GM18867 (cell line): ENCODE measurements at regions not wholly inside any gene's neighbourhood (a gene's known extent, or its start where the extent isn't known, plus 50 kb on each side); places are given as distances from the start of the nearest gene placed in this dataset.
"Not testable (repeated sequence)": the region's sequence is repeated elsewhere in the genome, so short reads cannot be mapped to it uniquely, and the experiment has no call there.

Experiments used
- ATAC-seq: cut with Tn5 transposase; IDR thresholded peaks from one replicate; pipeline ENCODE4 v1.9.1; 2021; ENCODE audit warnings: mild to moderate bottlenecking, moderate library complexity; ENCODE audit not compliant: unreplicated experiment

DNA sequence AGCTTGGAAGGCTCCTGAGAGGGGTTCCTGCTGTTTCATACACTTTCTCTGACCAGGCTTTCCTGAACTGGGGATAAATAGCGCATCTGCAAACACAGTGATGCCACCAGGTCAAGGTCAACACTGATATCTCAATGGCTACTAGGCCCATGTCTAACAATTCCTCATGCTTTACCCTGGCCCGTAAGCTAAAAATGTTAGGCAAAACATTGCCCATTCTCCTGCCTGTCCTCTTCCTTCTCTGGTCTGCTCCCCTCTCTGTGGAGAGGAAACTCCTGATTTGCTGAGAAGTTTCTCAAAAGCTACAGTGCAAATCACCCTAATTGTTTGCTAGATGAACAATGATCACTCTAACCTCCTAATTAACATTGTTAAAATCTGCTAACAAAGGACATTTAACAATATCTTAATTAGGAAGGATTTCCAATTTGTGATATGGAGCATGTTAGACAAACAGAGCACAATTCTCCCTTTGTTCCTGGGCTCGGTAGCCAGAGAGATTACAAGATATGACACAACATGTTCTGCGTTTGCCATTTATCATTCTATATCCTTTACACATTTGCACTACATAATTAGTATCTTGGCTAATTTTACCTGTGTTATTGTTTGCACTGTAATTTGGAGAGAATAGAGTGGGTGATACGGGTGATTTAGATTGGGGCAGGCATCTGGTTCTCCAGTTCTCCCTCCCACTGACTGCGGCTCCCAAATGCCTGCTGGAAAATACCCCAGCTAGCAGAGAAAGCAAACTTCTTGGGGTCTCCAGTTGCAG lies 266.8 kb downstream of the CD83 start:
- ATAC-seq = no peak

DNA sequence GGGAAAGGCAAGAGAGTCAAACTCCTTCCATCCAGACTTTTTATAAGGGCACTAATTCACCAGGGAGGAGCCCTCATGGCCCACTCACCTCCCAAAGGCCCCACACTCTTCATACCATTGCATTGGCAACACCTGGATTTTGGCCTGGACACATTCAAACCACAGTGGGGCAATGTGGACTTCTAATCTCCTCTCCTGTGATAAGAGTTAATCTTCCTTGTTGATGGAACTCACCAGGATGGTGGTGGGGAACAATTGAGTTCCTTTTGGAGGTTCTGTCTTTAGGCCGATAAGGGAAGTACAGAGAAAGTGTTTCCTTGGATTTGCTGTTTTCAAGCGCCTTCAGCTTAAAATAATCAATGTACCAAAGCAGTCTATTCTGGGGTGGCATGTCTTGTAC lies 268.7 kb downstream of the CD83 start:
- no peak for ATAC-seq

DNA sequence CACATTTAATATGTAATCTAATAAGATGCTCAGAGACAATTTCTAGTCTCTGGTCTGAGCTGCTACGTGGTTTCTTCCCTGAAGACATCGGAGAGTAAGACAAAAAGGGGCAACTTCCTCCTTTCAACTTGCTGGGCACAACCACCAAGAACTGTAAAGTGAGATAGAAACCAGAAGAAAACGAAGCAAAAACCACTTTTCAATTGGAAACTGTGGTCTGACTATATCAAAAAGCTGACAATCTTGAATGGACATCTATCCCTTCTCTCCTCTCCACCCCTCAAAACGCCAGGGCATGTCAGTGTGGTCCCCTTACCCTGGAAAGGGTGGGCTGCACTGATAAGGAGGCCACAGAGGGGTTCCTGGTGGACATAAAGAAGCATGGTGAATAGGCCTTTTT lies 269.1 kb downstream of the CD83 start:
- no peak for ATAC-seq

DNA sequence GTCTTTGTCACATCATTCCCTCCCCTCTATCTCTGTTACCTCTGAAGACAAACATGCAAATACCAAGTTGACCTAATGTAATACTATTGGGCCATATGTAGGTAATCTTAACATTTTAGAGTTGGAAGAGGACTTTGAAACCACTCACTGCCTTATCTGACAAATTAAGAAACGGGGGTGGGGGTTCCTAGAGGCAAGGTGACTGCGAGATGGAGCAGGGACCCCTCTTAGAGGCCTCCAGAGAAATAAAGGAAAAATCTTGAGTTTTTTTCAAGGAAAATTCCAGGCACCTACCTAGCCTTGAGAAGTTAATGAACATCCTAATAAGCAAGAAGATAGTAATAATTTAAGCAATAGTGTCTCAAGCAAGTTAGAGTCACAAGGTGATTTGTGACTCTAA lies 270.8 kb downstream of the CD83 start:
- ATAC-seq = no peak

DNA sequence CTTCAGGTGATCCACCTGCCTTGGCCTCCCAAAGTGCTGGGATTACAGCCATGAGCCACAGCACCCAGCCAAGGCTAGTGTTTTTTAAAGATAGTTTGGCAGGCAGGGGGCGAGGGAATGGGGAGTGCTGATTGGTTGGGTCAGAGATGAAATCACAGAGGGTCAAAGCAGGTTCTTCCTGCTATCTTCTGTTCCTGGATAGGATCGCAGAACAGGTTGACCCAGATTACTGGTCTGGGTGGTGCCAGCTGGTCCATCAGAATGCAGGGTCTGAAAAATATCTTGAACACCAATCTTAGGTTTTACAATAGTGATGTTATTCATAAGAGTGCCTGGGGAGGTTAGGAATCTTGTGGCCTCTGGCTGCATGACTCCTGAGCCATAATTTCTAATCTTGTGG lies 272.2 kb downstream of the CD83 start:
- not testable (repeated sequence) for ATAC-seq

DNA sequence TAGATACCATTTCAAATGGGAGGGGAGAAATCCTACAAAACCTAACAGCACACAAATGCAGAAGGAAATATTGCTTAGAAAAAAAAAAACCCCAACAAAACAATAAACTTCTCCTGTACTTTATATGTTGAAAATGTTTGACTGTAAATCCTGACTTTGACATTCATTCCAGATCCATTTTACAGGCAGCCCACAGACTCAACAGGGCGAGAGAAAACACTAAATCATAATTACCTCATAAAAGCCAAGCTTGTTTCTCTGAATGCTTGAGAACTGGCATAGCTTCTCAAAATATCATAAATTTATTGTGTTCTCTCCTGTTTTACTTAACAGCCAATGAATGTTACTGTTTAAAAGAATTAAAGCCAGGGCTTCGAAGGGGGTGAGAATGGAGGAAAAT lies 273.2 kb downstream of the CD83 start:
- no peak for ATAC-seq

DNA sequence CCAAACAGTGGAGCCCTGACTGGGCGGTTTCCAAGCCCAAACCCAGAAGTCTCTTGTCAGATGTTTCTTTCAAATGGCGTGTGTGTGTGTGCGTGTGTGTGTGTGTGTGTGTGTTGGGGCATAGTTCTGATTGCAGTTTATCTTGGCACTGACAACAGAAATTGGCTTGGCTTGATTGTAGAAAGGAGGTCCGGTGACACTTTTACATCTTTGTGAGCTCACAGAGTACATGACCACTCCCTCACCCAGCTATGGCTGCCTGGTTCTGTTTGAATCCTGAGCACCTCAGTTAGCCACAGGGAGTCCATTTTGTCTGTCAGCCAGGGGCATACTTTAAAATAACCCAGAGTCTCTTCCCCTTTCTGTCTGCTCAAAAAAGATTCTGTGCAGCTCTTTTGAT lies 276.3 kb downstream of the CD83 start:
- ATAC-seq = no peak

DNA sequence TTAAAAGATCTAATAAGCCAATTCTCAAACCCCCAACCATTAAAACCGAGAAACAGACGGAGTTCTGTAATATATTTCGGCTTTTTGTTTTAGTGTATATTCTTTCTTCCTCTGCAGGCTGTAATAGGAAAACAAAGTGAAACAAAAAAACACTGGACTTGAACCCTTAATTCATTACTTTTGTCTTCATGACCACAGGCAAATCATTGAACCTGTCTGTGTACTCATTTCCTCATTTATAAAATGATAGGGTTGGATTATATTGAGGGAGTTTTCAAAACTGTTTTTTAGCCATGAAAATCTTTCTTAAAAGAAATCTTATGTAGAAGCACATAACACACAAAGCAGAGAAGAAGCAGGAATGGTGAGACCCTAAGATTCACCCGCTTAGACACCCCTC lies 278.8 kb downstream of the CD83 start:
- no peak for ATAC-seq

DNA sequence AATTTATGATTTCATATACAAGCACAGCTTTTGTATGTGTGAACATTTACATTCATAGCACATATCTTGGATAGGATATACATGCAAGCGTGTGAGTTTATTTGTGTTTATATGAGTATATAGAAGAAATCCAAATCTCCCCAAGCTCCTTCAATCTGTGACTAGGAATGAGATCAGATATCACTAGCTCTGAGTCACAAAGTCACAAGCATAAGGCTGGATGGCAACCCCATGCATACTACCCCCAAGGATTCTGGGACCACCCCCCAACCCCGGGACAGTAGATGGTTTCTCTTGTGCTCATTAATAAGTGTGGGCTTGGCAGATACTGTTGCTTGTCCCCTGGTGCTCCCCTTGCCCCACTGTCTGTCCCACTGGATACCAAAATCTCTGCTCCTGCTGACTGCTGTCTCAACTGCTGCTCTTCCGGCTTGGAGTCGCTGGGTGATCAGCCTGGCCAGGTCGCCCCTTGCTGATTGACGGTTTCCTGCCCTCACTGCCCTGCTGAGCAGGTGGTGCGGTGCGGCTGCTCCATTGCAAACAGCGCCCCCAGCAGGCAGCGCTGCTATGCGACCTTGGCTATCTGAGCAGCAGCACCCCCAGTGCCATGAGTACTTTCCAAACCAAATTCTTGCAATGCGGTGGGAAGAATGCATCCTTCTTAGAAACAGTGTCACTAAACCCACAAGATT lies 279.4 kb downstream of the CD83 start:
- no peak for ATAC-seq

DNA sequence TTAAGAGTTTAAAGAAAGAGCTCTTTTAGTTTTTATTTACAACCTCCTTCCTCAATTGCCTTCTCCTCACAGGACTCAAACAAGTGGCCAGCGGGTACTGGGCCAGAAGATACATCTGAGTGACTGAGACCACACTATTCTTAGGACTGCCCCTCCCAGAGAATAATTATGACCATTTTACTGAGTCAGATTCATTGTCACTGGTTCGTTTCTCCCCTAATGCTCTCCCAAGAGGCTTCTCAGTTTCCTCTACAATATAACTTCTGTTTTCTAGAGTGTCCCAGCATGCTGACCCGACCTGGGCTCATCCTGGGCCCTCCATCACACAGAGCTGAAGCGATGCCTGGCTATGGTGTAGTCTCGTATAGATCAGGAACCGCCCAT lies 279.9 kb downstream of the CD83 start:
- no peak for ATAC-seq

DNA sequence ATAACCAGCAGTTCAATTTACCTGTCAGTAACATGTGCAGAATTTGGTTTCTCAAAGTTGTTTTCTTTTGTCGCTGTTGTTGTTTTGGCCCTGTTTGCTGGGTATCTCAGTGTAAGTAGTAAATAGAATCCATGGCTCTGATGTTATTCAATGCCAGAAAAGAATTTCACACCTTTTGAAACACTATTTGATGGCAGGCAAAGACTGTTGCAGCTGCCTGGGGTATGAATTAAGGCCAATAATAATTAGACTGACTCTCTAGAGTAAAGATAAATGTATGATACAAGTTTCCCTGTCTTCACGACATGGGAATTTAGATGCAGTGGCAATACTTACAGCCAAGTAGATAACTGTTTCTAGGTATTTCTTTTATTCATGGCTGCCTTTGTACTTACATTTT lies 281.4 kb downstream of the CD83 start:
- no peak for ATAC-seq

DNA sequence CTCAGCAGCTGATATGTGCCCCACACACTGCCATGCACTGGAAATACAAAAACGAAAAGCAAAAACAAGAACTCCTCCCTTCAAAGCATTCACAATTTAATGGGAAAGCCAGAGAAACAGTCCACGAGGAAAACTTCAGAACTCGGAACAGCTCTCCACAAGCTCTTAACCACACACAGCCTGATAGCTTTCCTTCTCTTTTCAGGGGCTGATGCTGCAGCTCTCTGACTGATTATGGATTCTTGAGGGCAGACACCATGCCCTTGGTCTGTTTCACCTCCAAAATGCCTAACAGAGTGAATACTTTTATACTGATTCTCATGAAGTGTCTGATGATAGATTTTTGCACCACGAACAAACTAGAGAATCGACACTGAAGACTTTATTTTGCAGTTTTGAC lies 282.1 kb downstream of the CD83 start:
- ATAC-seq = no peak

DNA sequence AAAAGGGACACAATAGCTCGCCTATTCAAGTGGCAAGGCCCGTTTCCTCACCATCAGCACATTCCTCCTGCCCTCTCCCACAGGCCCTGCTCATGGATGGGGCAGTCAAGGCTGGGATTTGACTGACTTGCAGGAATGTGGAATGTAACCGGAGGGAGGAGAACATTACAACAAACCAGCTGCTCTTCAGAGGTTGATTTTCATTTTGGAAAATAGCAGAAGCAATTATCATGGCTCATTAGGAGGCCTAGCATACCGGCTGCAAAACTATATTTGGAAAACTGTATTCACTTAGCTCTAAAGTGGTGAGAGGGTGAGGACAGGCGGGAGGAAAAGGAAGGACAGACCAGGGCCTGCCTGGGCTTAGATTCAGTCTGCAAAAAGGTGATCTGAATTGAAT lies 283.7 kb downstream of the CD83 start:
- no peak for ATAC-seq

DNA sequence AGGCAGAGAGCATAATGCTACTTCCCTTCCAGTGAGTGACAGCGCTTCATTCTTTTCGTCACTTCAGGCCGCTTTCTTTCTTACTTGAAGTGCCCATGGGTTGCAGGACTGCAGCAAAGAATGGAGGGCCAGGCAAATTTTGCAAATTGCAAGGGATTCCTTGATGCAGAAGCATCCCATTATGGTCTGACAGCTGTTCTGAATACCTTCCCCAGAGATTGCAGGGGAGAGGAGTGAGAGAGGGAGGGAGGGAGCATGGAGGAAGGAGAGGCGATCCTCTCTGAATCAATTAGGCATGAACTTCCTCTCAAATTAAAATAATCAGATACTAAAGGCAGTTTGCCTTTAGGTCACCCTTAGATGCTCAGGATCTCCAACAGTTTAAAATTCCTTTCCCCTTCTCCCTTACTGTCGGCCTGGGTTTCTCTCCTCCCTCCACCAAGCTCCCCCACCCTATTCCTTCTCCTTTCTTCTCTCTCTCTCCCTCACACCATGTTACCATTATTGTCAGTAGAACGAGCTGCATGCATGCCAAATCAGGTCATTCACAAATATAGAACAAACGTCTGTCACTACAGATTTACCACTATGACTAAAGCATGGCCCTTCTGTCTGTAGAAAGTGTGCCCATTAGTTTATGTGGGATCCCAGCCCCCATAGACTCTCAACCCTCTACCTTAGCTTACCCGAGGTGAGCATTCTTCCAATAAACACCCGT lies 289.2 kb downstream of the CD83 start:
- ATAC-seq = no peak

DNA sequence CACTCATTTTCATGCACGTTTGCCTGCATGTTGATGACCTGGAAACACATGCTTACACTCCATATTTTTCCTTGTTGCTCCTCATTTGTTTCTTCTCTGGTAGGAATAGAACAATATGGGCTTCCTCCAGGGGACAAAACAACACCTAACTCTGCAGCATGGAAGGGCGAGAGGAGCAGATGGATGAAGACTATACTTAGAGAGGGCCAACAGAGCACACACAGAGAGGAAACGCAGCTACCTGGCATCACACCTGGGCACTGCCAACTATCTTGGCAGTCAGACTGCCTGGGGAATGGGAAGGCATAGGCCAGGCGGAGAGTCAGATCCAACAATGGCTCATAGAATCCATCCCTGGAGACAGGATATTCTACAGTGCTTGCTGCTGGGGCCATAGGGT lies 290.9 kb downstream of the CD83 start:
- no peak for ATAC-seq

DNA sequence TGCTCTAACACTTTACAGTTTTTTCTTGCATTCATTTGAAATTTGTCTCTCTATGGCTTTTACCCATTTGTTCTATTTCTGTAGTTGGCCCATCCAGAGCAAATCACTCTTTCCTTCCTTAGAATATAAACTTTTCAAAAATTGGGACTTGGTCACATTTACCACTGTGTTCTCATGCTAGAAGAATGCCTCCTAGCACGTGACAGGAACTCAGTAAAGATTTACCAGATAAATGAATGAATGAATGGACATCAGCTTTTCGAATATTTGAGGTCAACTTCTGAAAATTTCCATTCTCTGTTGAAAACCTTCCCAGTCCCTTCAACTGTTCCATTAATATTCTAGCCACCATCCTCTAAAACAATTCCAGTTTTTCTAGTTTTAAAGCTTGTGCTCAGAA lies 294.5 kb downstream of the CD83 start:
- no peak for ATAC-seq

DNA sequence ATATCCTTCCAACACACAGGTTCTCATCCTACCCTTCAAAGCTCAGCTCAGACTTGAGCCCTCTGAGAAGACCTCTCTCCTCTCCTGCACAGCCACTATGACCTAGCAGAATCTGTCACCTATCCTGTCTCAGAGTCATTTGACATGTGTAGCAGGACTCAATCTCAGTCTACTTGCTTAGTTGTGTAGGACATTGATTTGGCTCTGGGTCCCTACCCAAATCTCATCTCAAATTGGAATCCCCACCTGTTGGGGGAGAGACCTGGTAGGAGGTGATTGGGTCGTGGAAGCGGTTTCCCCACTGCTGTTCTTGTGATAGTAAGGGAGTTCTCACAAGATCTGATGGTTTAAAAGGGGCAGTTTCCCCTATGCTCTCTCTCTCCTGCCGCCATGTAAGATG lies 297.9 kb downstream of the CD83 start:
- no peak for ATAC-seq

DNA sequence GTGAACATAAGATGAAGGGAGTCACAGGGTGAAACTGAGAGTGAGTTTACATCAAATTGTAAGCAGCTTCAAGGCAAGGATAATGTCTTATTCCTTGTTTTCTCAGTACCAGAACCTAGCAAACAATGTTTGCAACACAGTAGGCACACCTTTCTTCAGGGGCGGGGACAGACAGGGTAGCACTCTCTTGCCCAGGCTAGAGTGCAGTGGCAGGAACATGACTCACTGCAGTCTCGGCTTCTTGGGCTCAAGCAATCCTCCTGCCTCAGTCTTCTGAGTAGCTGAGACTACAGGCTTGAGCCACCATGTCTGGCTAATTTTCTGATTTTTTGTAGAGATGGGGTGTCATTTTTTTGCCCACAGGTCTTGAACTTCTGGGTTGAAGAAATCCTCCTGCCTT lies 299.8 kb downstream of the CD83 start:
- ATAC-seq = no peak

DNA sequence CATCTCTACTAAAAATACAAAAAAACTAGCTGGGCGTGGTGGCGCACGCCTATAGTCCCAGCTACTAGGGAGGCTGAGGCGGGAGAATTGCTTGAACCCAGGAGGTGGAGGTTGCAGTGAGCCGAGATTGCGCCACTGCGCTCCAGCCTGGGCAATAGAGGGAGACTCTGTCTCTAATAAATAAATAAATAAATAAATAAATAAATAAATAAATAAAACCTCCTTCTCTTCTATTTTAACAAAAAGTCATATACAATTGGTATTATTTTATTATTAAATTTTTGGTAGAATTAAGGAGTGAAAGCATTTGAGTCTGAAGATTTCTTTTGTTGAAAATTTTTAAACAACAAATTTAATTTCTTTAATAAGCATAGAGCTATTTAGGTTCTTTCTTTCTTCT lies 301.7 kb downstream of the CD83 start:
- not testable (repeated sequence) for ATAC-seq

DNA sequence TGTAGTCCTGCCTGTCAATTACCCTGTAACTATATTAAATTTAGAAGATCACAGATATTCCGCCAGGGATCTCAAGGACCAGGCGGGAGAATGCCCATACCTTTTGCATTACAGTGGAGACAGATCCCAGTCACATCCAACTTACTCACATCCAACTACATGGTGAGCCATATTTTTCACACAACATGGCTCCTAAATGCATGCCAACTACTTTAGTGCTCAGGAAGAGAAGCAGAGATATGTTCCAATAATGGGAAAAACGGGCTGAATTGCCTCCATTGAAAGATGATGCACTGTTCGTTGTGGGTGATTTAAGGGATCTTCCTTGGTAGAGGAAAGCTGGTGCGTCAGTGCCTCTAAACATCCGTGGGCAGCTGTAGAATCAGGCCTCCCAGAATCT lies 304.5 kb downstream of the CD83 start:
- no peak for ATAC-seq

DNA sequence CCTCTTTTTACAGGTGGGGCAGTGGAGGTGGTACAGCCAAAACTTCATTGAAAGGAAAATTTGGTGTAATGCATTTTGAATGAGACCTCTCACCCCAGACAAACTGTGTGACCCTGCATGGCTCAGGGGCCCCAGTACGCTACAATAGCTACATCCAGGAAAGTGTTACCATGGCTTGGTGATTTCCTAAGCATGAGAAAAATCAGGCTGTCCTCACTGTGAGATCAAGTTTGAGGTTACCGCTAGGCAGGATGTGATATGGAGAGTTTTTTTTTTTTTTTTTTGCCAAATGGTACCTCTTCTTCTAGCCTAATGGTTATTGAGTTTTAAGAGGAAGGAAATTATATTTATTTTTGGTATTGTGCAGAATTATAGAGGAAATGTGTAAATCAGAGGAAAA lies 305.3 kb downstream of the CD83 start:
- no peak for ATAC-seq

DNA sequence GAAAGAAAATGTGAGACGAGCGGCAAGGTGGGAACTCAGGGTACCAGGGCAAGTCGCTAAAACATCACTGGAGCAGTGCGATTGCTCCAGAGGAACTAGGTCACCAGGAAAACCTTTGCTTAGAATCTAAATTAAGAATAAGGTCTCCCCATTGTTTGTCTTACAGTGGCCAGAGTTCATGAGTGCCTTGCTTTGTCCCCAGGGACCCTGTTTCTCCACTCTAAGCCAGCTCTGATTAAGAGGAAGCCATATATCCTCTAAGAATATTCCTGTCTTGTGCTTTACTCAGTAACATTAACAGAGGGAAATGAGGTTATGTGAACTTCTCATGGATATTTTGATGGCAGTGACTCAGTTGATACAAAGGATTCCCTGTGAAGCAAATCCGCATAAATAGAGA lies 305.8 kb downstream of the CD83 start:
- no peak for ATAC-seq
